ENCODE measurements at regions not wholly inside any gene's neighbourhood (a gene's known extent, or its start where the extent isn't known, plus 50 kb on each side); places are given as distances from the start of the nearest gene placed in this dataset.

DNA sequence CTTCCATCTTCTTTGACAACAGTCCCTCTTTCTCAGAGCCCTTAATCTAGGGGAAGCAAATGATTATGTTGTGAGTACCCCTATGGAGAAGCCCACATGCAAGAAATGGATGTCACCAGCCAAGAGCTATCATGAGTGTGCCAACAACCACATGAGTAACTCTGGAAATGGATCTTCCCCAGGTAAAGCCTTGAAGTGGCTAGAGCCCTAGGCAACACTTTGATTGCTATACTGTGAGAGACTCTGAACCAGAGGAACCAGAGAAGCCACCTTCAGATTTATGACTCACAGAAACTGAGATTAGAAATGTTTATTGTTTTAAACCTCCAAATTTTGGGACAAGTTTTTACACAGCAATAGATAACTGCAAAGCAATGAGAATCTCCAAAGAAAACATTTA is 60.9 kb upstream of the COL1A2 start:
- TF ChIP-seq ZNF253 (CRISPR knock-in tag; conservative IDR thresholded peaks at IDR 0.05) = no peak
- TF ChIP-seq NR1H2 (CRISPR knock-in tag; IDR thresholded peaks at IDR 0.05) = no peak
- TF ChIP-seq CC2D1A (IDR thresholded peaks at IDR 0.05) = no peak
- TF ChIP-seq ZNF175 (CRISPR knock-in tag; IDR thresholded peaks at IDR 0.05; ENCODE audit: low read depth) = no peak
- TF ChIP-seq, protein P1, sequence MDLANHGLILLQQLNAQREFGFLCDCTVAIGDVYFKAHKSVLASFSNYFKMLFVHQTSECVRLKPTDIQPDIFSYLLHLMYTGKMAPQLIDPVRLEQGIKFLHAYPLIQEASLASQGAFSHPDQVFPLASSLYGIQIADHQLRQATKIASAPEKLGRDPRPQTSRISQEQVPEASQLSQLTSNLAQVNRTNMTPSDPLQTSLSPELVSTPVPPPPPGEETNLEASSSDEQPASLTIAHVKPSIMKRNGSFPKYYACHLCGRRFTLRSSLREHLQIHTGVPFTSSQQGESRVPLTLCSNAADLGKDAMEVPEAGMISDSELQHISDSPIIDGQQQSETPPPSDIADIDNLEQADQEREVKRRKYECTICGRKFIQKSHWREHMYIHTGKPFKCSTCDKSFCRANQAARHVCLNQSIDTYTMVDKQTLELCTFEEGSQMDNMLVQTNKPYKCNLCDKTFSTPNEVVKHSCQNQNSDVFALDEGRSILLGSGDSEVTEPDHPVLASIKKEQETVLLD (IDR thresholded peaks at IDR 0.05) = no peak
- no peak for TF ChIP-seq CREBBP (IDR thresholded peaks at IDR 0.05; ENCODE audit: low read depth, low read length)
- H2AFZ ChIP-seq (ENCODE audit: low read depth, low read length) = no peak overlapping the region
- no peaks in the 10 kb centered on the region for H3K79me2 ChIP-seq (ENCODE audit: control insufficient read depth, insufficient read depth, low read length)
- no peak overlapping the region for H3K4me2 ChIP-seq (ENCODE audit: insufficient read depth, low read length)
- in situ Hi-C loops (cut with MboI) (no loop called here), intact Hi-C loops (cut with micrococcal nuclease) (no loop called here)
- H3K36me3 ChIP-seq (ENCODE audit: control insufficient read depth, insufficient read depth, low read length) = no peaks in the 10 kb centered on the region
- peaks cover 0 to 3% of the 10 kb centered on the region in 2 experiments; a peak in 2 of 5 replicates for H3K4me1 ChIP-seq (replicated peaks in 1 of 2; ENCODE audit: control insufficient read depth in 2 of 2, insufficient read depth in 2 of 2, low read length in 2 of 2)
- CTCF ChIA-PET (ENCODE audit: low intra/inter-chr PET ratio) = no interaction called here
- H4K20me1 ChIP-seq (replicated peaks; ENCODE audit: control insufficient read depth, insufficient read depth, low read length) = no peaks in the 10 kb centered on the region
- POLR2A ChIA-PET = no interaction called here
- no peaks in the 10 kb centered on the region for H3K9me1 ChIP-seq (ENCODE audit: control insufficient read depth, insufficient read depth, low read length)
- no peak overlapping the region for H3K4me3 ChIP-seq
- no peak overlapping the region for H3K9ac ChIP-seq (ENCODE audit: insufficient read depth in 1 of 2, low read depth in 2 of 2, low read length in 2 of 2)
- H3K27ac ChIP-seq (ENCODE audit: extremely low read depth, low read depth, low read length) = no peak overlapping the region
- no peaks in the 10 kb centered on the region for H3K27me3 ChIP-seq (ENCODE audit: control insufficient read depth in 2 of 2, insufficient read depth in 2 of 2, low read length in 2 of 2)
- DNase-seq (ENCODE audit: extremely low read depth in 1 of 4, low spot score in 3 of 4) (no peak), FAIRE-seq (no peak), ATAC-seq (no peak)
- BruUV-seq (replicated peaks) = no TSS peak
- no peaks in the 10 kb centered on the region for H3K9me3 ChIP-seq (replicated peaks; ENCODE audit: control insufficient read depth, insufficient read depth, low read depth, low read length)

DNA sequence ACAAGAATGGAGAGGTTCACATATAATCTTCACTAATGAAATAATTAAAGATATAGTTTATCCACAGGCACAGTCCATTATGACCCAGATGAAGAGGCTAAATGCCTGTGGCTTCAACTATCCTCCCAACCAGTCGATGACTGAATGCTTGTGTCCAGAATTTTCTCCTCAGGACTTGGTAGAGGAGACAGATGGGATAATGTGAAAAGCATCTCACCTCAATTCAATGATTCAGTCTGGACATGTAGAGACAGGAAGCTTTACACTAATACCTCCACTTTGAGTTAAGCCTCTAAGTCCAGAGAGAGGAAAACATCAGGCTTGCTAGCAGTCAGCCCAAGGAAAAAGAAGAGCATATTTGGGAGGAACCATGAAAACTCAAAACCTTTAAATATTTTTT is 59.1 kb upstream of the COL1A2 start:
- Histone ChIP-seq H3K27me3 (ENCODE audit: control insufficient read depth in 2 of 2, insufficient read depth in 2 of 2, low read length in 2 of 2) (no peaks in the 10 kb centered on the region), H2AFZ (ENCODE audit: low read depth, low read length) (no peak overlapping the region), H3K27ac (ENCODE audit: extremely low read depth, low read depth, low read length) (no peak overlapping the region), H3K9me3 (replicated peaks; ENCODE audit: control insufficient read depth, insufficient read depth, low read depth, low read length) (no peaks in the 10 kb centered on the region), H3K36me3 (ENCODE audit: control insufficient read depth, insufficient read depth, low read length) (no peaks in the 10 kb centered on the region), H3K4me1 (replicated peaks in 1 of 2; ENCODE audit: control insufficient read depth in 2 of 2, insufficient read depth in 2 of 2, low read length in 2 of 2) (peaks cover 0 to 3% of the 10 kb centered on the region in 2 experiments; a peak in 2 of 5 replicates), H3K4me2 (ENCODE audit: insufficient read depth, low read length) (no peak overlapping the region), H3K9me1 (ENCODE audit: control insufficient read depth, insufficient read depth, low read length) (no peaks in the 10 kb centered on the region), H3K79me2 (ENCODE audit: control insufficient read depth, insufficient read depth, low read length) (no peaks in the 10 kb centered on the region), H4K20me1 (replicated peaks; ENCODE audit: control insufficient read depth, insufficient read depth, low read length) (no peaks in the 10 kb centered on the region), H3K4me3 (no peak overlapping the region), H3K9ac (ENCODE audit: insufficient read depth in 1 of 2, low read depth in 2 of 2, low read length in 2 of 2) (no peak overlapping the region)
- WGBS (ENCODE audit: insufficient coverage, low coverage, missing lambda C conversion rate) = 0% methylated on average over 1 of the region's 1 CpG
- ATAC-seq (no peak), DNase-seq (ENCODE audit: extremely low read depth in 1 of 4, low spot score in 3 of 4) (no peak), FAIRE-seq (no peak)
- TF ChIP-seq TCF7L2 (IDR thresholded peaks at IDR 0.05; ENCODE audit: low read depth, low read length) (no peak), HNRNPLL (IDR thresholded peaks at IDR 0.05; ENCODE audit: low read depth, low read length, poor library complexity, severe bottlenecking) (no peak)
- CTCF ChIA-PET (ENCODE audit: low intra/inter-chr PET ratio) = no interaction called here
- in situ Hi-C loops (cut with MboI) (no loop called here), intact Hi-C loops (cut with micrococcal nuclease) (loop anchor here (5.0 kb wide), 2 partner anchors 33 to 62 kb away; no protein-coding TSS in a partner anchor)
- no TSS peak for BruUV-seq (replicated peaks)
- POLR2A ChIA-PET = no interaction called here
